ENCODE measurements at regions not wholly inside any gene's neighbourhood (a gene's known extent, or its start where the extent isn't known, plus 50 kb on each side); places are given as distances from the start of the nearest gene placed in this dataset.

DNA sequence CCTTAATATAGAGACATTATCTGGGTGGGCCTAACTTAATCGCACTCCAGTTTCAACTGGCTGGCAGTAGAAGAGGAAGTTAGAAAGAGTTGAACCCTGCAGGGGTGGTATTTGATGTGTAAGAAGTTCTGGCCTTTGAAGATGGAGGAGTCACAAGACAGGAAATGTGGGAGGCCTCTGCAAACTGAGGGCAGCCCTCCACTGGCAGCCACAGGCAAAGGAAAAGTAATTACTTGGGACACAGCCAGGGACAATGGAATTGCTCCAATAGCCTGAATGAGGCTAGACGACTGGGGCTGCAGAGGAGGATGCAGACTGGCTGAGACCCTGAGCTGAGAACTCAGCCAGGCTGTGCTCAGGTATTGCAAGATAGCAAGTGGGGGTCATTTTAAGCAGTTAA, 703.3 kb upstream of the ARGLU1 start:
- TF ChIP-seq, protein P1, sequence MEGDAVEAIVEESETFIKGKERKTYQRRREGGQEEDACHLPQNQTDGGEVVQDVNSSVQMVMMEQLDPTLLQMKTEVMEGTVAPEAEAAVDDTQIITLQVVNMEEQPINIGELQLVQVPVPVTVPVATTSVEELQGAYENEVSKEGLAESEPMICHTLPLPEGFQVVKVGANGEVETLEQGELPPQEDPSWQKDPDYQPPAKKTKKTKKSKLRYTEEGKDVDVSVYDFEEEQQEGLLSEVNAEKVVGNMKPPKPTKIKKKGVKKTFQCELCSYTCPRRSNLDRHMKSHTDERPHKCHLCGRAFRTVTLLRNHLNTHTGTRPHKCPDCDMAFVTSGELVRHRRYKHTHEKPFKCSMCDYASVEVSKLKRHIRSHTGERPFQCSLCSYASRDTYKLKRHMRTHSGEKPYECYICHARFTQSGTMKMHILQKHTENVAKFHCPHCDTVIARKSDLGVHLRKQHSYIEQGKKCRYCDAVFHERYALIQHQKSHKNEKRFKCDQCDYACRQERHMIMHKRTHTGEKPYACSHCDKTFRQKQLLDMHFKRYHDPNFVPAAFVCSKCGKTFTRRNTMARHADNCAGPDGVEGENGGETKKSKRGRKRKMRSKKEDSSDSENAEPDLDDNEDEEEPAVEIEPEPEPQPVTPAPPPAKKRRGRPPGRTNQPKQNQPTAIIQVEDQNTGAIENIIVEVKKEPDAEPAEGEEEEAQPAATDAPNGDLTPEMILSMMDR (IDR thresholded peaks at IDR 0.05), result no peak
- no peak for TF ChIP-seq POLR2A (IDR thresholded peaks at IDR 0.05)
